ENCODE measurements at regions not wholly inside any gene's neighbourhood (a gene's known extent, or its start where the extent isn't known, plus 50 kb on each side); places are given as distances from the start of the nearest gene placed in this dataset.

DNA sequence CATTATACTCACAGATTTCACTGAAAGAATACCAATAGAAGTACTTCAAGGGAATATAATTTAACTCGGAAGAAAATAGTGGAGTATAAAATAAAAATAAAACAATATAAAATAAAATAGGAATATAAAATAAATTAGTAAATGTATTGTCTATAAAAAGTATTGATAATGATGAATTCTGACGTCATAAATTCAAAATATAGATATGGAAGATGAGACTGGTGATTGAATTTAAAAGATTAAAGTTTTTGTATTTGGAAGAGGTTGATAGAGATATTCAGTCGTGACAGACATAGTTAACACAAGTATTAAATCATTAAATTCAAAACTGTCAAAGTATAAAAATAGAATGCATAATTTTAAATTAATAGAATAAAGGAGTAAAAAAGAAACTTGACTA is 964.9 kb upstream of the C9orf72 start:
- no peak for TF ChIP-seq POLR2A (IDR thresholded peaks at IDR 0.05)
- TF ChIP-seq, protein P1, sequence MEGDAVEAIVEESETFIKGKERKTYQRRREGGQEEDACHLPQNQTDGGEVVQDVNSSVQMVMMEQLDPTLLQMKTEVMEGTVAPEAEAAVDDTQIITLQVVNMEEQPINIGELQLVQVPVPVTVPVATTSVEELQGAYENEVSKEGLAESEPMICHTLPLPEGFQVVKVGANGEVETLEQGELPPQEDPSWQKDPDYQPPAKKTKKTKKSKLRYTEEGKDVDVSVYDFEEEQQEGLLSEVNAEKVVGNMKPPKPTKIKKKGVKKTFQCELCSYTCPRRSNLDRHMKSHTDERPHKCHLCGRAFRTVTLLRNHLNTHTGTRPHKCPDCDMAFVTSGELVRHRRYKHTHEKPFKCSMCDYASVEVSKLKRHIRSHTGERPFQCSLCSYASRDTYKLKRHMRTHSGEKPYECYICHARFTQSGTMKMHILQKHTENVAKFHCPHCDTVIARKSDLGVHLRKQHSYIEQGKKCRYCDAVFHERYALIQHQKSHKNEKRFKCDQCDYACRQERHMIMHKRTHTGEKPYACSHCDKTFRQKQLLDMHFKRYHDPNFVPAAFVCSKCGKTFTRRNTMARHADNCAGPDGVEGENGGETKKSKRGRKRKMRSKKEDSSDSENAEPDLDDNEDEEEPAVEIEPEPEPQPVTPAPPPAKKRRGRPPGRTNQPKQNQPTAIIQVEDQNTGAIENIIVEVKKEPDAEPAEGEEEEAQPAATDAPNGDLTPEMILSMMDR (IDR thresholded peaks at IDR 0.05), result no peak

Data from sigmoid colon (tissue), 3 donors.